HG02642 (cell line): ENCODE measurements at regions not wholly inside any gene's neighbourhood (a gene's known extent, or its start where the extent isn't known, plus 50 kb on each side); places are given as distances from the start of the nearest gene placed in this dataset.

Source experiments
- ATAC-seq: cut with Tn5 transposase; IDR thresholded peaks from one replicate; pipeline ENCODE4 v1.9.1; 2021; ENCODE audit warnings: mild to moderate bottlenecking; ENCODE audit not compliant: unreplicated experiment, poor library complexity

DNA sequence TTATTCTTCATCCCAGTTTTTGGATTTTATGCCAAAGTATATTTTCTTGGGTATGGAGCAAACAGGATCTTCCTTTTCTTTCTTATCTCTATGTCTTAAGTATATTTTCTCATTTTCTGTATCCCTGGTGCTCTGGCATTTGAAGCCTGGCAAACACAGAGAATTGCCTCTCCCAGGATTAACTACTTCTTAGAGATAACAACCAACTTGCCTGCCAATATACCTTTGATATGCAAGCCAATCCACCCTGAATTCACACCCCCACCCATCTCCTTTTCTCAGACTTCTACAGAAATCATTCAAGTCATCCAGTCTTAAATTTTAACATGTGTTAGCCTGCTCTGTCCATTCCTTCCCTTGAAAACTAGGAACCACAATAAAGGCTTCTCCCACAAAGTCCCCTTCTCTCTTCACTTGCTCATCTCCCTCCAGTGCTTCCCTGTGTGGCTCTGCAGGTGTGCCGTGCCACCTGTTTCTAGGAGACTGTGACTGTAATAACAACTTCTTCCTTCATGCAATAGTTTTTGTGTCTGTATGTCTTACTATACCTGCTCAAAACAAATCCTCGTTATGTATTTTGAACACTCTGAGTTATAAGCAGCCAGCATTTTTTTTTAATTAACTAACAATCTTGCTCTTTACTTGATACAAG, 649.7 kb upstream of the RIOK2 start:
- no peak for ATAC-seq

- ATAC-seq = no peak
These were observed 651.5 kb upstream of the RIOK2 start for GRCh38 chr5:97834561-97834960.

GRCh38 chr5:97835112-97835511, 652.1 kb upstream of the RIOK2 start:
- ATAC-seq = no peak

DNA sequence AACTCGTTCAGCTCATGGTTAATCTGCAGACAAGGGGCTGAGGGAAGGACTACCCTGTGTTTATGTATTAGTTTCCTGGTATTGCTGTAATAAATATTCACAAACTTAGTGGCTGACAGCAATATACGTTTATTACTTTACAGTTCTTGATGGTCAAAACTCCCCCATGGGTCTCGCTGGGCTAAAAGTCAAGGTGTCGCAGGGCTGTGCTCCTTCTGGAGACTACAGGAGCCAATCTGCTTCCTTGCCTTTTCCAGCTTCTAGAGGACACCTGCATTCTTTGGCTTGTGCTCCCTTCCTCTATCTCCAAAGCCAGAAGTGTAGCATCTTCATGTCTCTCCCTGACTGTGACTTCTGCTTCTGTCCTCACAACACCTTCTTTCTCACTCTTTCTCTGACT, 653.8 kb upstream of the RIOK2 start:
- ATAC-seq = no peak

DNA sequence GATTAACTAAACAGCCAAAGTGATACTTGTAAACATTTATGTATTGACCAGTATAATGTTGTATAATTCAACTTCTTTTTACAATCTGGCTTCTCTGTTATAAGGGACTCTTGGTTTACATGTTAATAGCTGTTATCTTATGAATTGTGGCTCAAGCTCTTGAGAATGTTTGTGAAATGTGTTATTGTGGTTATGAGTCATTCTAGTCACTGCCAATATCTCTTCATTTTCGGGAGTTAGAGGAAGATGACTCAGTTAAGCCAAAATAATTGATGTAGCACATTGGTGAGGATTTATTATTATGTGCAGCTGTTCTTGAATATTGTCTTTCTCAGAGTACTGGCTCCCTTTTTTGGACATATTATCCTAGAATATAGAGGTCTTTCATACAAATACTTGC, 655.2 kb upstream of the RIOK2 start:
- ATAC-seq = peak; percentile 91

DNA sequence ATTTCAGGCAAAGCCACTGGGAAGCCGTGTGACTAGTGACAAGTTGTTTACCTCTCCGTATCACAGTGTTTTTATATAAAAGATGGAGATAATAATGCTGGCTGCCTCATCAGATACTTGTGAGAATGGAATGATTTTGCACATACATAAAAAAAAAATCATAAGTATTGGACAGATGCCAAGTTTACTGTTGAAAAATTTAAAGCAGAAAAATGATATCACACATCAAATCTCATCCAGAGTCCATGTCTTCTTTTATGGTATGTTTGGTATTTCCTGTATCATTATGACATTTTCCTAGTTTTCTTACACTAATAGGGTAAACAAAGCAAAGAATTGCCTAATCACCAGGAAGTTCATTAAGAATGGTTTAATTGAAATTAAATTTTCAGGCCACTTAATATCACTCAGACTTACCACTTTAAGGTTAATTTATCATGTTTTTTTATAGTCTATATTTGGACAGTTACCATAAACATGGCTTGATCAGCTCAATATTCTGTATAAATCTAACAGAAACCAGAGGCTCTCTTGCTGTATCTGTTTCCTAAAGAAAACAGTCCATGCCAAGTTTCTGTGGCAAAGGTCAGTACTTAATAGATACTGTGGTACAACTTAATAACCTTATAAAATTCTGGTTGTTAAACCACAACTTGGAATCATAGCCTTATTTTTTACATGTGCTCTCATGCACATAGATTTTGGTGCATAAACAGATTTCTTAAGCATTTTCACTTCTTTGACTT, 656.5 kb upstream of the RIOK2 start:
- no peak for ATAC-seq

DNA sequence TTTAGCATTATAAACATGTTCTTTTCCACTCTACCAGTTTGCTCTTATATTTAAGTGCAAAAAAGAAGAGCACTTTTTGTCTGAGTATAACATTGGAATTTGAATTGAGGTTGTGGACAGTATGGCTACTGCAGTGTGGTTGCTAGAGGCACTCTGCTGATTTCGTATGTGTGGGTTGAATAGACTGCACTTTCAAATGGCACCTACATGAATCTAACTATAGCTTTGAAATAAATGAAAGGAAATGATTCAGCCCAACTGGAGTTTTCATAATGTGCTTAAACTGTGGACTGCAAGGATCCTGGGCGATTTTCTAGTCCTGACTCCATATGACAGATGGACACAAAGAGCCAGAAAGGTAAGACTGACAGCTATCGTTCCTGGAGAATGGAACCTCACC, 657.6 kb upstream of the RIOK2 start:
- ATAC-seq = no peak

DNA sequence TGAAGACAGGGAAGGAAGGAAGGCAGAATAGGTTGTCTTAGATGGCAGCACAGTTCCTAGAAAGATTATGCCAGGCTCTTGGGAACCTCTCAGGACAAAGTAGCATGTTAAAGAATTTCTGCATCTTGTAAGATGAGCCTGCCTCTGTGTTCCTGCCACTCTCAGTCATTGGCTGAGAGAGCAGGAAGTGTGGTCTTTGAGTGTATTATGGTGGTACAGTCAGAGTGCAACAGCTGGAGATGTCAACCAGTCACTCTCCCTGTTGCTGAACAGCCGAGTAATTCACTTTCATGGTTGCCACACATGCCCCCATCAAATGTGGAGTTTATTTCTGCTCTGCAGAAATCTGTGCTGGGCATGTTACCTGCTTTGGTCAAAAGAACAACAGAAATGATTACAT, 659.6 kb upstream of the RIOK2 start:
- ATAC-seq = no peak

GRCh38 chr5:97844797-97845196, 661.8 kb upstream of the RIOK2 start:
- ATAC-seq = no peak

DNA sequence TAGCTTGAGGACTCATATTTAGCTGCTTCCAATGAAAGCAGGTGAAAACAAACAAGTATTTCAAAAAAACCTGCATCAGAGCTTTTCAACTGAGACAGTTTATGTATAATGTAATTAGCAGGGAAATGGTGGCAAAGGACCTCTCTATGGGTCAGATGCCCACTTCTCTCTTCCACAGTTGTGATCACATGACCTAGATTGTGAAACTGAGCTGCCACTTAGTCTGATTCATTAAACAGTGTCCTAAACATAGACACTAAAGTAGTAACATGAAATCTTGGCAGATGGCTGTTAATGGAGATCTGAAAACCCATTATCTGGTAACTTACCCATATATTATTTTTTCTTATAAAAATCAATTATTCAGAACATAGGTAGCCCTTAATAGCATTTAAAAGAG, 663.6 kb upstream of the RIOK2 start:
- ATAC-seq = no peak

DNA sequence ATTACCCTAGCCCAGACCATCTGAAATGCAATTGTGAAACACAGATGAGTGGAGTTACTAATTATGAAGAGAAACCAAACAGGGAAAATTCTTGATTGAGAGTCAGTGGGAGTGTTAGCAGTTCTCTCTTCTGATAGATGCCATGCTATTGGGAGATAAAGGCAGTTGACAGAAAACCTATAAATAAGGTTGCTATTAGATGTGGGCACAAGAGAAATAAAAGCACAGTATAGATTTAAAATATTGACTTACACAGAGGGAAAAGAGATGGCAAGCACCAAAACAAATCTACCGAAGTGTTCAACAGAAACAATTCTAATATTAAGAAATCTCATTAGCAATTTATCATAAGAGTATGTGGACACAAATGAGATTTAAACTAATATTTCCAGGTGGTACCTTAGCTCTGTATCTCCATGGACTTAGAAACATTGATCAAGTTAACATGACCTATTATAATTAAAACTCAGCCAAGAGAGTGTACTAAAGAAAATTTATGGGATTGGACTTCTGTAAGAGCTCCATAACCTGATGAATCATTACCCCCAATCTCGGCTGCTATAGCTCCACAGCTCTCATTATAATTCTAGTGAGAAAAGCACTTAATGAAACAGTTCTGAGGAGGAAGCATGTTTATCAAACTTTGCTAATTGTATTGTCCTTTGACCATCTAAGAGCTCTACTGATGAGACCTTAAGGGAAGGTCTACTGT, 665.0 kb upstream of the RIOK2 start:
- no peak for ATAC-seq

DNA sequence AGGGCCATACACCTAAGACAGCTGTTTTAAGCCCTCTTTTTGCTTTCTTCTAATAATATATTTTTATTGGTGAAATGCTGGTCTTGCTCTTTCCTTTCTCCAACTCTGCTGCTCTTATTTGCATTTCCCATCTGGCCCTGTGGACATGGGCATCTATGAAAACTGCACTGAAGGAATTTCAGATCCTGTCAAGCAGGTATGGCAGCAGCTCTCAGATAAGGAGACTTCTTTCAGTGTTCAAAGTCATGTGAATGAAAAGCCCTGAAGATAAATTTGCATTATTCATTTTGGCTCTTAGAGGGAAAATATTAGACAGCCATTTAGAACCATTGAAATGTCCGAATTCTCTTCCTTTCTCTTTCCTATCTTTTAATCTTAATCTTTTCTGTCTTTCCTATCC, 668.0 kb upstream of the RIOK2 start:
- no peak for ATAC-seq

DNA sequence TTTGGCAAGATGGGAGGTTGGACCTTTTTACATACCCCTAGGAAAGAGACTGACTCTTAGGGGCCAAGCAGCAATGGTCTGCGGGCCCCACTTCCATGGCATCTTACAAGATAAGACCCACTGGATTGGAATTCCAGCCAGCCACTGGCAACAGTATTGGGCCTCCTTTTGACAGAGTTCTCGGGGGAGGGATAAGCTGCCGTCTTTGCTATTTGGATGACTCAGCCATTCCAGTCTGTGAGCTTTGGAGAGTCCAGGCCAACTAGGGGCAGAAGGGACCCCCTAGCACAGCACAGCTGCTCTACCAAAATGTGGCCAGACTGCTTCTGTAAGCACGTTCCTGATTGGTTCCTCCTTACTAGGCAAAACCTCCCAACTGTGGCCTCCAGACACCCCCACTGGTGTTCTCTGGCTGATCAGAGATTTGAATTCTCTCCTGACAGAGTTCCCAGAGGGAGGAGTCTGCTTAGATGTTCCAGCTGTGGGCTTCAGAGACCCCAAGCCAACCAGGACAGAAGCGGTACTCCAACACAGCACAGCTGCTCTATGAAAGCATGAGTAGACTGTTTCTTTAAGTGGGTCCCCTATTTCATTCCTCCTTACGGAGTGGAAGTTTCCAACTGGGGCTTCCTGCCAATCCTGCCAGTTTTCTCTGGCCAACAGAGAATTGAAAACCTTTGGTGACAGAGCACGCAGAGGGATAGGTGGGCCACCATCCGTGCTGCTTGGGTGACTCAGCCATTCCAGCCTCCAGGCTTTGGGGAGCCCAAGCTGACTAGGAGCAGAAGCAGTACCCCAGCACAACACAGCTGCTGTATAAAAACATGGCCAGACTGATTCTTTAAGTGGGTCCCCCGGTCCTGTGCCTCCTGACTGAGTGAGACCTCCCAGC, 672.1 kb upstream of the RIOK2 start:
- no peak for ATAC-seq

DNA sequence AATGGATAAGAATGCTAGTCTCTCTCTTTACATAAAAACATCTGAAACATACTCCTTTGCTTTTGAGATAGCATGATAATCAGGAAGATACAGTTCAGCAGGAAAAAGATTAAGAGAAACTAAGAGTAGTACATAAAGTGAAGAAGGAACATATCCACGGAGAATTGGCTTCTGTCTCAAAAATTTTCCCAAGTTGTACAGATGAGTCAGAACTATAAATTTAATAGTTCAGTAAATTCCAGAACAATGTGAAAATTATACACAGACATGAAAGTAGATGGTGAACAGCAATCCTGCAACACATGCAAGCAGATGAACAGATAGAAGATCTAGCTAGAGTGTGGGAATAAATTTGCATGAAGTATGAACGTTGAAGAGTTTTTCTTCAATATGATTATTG, 691.4 kb upstream of the RIOK2 start:
- no peak for ATAC-seq

DNA sequence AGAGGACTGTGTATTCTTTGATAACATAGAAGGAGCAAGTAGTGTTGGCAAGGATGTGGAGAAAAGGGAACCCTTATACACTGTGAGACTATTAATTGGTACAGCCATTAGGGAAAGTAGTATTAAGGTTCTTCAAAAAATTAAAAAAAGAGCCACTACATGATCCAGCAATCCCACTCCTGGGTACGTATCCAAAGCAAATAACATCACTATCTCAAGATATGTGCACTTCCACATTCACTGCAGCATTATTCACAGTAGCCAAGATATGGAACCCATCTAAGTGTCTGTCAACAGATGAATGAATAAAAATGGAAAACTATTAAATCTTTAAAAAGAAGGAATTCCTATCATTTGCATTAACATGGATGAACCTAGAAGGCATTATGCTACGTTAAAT, 693.2 kb upstream of the RIOK2 start:
- no peak for ATAC-seq

GRCh38 chr5:97877588-97877987, 694.5 kb upstream of the RIOK2 start:
- ATAC-seq = no peak

- ATAC-seq = peak; percentile 97
These were observed 705.4 kb upstream of the RIOK2 start for GRCh38 chr5:97888439-97888838.

- no peak for ATAC-seq
These were observed 708.9 kb upstream of the RIOK2 start for GRCh38 chr5:97891971-97892370.

GRCh38 chr5:97903742-97904141, 720.7 kb upstream of the RIOK2 start:
- ATAC-seq = no peak

GRCh38 chr5:97906135-97906534, 723.1 kb upstream of the RIOK2 start:
- ATAC-seq = no peak
